Stimulated activated CD4-positive, alpha-beta T cell treated with anti-CD3 and anti-CD28 coated beads, Interleukin-2, amount 100 ng/mL, for 24 hours (primary cell): ENCODE measurements at regions not wholly inside any gene's neighbourhood (a gene's known extent, or its start where the extent isn't known, plus 50 kb on each side); places are given as distances from the start of the nearest gene placed in this dataset.
"Not testable (repeated sequence)": the region's sequence is repeated elsewhere in the genome, so short reads cannot be mapped to it uniquely, and the experiment has no call there.

ENCODE experiments used
- DNase-seq, 2 donors: peaks; one replicate each; pipeline ENCODE4 v3.0.0-alpha.2; 2020

DNA sequence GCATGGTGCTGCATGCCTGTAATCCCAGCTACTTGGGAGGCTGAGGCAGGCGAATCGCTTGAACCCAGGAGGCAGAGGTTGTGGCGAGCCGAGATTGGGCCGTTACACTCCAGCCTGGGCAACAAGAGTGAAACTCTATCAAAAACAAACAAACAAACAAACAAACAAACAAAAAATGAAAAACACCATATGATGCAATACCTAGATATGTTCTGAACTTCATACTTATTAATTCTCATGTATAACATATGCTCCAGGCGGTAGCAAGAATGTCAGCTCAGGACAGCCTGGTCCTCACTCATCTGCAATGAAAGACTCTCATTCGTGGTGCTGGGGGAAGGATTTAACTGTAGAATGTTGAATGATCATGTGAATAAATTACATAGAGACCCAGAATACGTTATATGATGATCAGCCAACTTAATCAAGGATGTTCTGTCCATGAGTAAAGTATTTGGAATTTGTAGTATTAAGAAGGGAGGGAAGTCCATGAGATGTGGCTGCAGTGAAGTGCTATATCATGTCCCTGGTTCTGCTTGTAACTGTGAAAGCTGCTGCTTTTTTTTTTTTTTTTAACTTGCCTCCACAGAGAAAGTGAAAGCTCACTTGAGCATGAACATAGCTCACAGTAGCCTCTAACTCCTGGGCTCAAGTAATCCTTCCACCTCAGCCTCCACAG is 206.8 kb downstream of the UQCRFS1 start:
- DNase-seq, result no peak

DNA sequence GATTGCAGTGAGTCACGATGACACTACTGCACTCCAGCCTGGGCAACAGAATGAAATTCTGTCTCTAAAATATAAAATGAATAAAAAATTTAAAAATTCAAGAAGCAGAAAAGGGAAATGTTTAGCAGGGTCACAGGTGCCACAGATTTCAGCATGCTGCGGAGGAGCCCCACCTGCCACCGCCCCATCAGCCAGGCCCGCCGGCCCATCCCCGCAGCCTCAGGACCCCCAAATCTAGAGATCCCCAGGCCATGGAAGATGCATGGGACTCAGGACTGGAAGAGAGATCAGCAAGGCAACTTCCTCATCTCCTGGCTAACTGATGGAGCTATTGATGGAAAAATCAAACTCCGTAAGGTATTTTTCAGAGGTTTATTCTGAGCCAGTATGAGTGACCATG is 208.2 kb downstream of the UQCRFS1 start:
- DNase-seq, result no peak

DNA sequence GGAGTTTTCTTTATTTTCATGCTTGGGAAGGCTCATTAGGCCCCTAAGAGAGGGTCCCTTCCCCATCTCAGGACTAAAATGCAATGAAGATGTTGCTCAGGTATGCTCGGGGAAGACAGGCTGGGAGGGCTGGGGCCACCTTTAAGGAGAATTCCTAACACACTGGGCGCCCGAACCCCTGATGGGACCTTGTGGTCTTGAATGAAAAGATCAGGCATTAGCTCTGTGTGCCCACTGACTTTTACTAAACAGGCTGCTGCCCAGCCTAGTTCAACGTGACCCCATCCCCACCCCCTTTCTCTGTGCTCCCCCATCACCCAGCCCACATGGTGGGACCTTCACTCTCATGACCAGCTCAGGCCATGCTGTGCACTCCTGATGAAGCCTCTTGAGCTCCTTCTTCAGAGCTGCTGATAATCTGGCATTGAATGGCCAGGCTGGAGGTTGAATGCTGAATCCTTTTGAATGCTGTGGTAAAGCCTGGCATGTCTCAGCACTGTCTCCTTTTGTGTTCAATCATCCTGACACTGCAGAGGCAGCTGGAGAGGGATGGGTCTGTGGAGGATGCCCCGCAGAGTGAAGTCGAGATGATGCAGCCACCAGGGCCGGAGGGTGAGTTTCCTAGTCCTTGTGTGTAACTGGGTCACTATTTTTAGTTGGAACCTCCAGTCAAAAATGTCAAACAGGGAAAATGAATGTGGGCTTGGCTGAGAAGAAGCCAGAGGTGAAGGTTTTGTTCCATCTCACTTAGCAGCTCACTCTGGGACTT is 209.1 kb downstream of the UQCRFS1 start:
- DNase-seq, result no peak

DNA sequence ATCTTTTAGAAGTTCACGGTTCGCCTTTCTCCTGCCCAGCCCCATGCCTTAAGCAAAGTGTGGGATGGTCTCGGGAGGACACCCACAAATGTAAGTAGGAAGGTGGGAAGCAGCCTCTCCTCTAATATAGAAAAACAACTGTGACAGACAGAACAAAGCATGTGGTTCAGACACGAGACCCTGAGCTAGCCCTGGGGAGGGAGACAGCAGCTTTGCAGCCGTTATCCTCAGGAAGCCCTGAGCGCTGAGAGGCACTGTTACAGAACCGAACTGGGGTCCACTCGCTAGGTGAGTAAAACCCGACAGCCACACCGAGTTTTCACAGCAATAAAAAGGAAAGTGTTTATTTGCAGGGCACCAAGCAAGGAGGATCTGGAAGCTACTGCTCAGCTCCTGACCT is 210.6 kb downstream of the UQCRFS1 start:
- DNase-seq, result no peak

DNA sequence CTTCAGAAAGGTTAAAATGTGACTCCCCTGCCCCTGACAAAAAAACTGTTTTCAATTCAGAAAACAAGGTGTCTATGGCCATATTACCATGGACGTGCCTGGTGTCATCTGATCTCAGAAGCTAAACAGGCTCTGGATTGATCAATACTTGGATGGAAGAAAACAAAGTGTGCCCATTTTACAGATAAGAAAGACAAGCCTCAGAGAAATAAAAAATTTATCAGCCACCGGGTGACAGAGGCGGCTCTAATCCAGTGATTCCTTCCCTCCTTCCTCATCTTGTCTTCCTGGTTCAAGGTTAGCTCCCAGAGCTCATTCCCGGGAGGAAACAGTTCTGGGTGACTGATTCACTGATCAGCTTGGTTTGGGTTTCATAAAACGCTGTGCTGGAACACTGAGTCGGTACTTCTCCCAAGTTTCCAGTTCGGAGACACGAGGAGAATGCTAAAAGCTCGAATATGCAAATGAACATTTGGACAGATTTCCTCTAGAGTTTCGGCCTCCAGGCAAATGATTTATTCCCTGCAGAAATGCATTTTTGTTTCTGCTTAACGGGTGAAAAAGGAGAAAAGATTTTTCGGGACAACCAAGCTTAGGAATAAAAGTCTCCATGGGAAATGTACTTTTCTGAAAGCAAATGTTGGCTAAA is 211.2 kb downstream of the UQCRFS1 start:
- no peak for DNase-seq

- DNase-seq, result no peak
These were observed 211.8 kb downstream of the UQCRFS1 start for GRCh38 chr19:29001141-29001581.

DNA sequence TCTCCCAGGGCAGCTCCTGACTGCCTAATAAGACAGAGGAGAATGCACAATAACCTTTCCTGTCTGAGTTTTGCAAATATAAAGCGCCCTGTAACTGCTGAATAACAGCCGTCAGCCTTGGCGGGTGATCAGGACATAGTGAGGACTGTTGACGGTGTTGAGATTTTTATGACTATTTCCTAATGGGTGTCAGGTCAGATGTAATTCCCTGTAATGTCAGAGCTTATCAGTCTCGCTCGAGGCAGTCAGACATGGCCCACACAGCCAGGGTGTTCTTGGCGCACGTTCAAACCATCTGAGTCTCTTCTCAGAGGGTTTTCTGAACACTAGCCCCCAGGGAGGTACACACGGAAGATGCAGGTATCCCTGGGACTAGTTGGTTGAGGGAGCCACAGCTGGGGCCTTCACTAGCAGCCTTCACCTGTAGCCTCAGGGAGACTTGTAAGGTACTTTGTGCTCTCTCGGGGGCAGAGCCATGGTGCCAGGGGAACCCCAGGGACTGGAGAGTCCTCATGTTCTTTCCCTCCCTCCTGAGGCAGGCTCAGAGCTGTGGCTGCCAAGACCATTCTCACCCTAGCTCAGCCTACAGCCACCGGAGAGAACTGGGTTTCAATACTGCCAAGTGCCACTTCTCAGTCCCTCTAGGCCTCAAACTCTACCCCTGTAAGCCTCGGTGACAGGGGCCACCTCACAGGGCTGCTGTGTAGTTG is 213.1 kb downstream of the UQCRFS1 start:
- no peak for DNase-seq

DNA sequence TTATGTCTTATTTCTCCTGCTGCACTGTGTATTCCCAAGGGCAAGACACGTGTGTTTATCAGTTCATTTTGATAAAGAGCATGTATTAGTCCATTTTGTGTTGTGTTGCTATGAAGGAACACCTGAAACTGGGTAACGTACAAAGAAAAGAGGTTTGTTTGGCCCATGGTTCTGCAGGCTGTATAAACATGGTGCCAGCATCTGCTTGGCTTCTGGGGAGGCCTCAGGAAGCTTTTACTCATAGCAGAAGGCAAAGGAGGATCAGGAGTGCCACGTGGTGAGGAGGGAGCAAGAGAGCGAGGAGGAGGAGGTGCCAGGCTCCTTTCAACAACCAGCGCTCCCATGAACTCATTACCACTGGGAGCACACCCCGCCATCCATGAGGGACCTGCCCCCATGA is 214.0 kb downstream of the UQCRFS1 start:
- DNase-seq, result no peak

DNA sequence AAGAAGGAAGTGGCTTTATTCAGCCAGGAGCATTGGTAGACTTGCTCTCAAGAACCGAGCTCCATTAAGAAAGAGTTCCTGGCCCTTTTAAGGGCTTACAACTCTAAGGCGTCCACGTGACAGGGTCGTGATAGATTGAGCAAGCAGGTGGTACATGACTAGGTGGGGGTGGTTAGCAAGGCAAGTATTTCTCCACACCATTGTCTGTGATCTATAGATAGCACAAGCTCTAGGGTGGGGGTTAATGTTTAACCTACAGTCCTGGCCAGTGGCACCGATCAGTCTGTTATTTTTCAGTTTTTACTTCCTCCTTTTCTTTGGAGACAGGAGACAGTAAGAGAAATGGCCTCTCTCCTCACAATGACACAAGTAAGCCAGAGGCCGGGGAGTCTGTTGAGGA is 215.1 kb downstream of the UQCRFS1 start:
- DNase-seq, result not testable (repeated sequence)

DNA sequence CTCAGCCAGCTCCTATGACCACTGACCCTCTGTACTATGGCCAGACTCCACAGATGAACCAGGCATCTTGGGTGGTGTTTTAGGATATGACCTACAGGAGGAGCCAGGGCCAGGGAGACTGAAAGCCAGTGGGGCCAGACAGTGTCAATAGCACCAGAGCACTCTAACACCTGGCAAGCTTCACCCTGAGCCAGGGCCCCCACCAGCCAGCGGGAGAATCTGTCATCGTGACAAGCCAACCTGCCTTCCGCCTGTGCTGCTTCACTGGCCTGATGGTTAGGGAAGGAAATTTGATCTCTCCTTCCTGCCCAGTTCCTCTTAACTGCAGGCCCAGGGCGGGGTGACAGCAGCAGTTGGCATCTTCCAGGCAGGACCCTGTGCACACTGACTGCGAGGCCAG is 222.4 kb downstream of the UQCRFS1 start:
- no peak for DNase-seq

DNA sequence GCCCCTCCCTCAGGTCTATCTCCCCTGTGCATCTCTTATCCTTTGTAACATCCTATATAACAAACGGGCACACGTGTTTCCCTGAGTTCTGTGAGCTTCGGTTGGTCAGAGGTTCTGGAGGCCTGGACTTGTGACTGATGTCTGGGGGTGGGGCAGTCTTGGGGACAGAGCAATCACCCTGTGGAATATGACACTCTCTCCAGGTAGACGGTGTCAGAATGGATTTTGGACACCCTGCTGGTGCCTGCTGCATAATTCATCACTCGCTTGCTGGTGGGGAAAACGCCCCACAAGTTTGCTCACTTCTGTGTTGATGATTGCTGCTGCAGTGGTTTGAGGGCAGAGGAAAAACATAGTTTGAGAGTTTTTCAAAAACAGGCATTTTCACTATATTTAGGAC is 223.2 kb downstream of the UQCRFS1 start:
- DNase-seq, result no peak

DNA sequence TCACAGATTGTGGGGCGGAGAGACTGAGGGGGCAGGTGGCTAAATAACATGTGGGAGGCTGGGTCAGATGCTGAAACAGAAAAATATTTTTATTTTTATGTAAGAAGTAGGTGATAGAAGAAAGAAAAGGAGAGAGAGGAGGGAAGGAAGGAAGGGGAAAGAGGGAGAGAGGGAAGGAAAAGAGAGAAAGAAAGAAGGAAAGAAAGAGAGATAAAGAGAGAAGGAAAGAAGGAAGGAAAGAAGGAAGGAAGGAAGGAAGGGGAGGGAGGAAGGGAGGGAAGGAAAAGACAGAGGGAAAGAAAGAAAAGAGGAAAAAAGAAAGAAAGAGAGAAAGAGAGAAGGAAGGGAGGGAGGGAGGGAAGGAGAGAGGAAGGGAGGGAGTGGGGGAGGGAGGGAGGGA is 224.9 kb downstream of the UQCRFS1 start:
- DNase-seq, result no peak

GRCh38 chr19:28987177-28987576 is 225.8 kb downstream of the UQCRFS1 start:
- no peak for DNase-seq

GRCh38 chr19:28985201-28985600 is 227.8 kb downstream of the UQCRFS1 start:
- DNase-seq, result no peak

DNA sequence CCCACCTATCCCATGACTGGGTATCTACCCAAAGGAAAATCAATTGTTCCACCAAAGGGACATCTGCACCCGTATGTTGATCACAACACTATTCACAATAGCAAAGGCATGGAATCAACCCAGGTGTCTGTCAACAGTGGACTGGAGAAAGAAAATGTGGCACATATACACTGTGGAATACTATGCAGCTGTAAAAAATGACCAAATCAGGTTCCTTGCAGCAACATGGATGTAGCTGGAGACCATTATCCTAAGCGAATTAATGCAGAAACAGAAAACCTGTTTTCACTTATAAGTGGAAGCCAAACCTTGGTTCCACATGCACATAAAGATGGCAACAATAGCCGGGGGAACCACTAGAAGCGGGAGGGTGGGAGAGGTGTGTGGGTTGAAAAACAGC is 228.6 kb downstream of the UQCRFS1 start:
- DNase-seq, result no peak

DNA sequence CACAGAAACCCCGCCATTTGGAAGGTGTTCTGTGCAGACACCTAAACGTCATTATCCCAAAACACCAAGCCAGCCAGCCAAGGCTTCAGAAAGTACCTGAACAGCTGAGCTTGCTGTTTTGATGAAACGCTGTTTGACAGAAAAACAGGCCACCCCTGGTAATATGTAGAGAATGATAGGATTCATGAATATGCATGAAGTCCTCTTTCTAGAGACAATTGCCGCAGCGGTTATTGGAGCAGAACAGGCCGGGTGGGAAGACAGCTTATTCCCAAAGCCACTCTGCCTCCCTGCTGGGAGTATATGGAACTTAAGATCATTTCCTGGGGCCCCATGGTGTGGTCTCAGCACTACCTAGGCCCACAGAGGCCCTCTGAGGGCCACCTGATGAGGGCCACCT is 229.5 kb downstream of the UQCRFS1 start:
- DNase-seq, result no peak

DNA sequence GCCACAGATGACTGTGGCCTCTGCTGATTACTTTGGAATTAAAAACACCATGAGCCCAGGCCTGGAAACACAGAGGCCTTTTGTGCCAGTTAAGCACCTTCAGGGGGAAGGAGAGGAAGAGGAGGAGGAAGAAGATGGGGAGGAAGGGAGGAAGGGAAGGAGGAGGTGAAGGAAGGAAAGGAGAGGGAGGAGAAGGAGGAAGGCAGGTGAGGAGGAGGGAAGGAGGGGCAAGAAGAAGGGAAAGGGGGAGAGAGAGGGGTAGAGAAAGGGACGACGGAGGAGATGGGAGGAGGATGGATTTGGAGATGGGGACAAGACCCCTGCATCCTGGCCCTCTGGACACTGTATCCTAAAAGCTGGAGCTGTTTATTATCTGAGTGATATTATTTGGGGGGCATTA is 231.0 kb downstream of the UQCRFS1 start:
- no peak for DNase-seq

- DNase-seq, result no peak
These were observed 231.4 kb downstream of the UQCRFS1 start for GRCh38 chr19:28981518-28981917.

DNA sequence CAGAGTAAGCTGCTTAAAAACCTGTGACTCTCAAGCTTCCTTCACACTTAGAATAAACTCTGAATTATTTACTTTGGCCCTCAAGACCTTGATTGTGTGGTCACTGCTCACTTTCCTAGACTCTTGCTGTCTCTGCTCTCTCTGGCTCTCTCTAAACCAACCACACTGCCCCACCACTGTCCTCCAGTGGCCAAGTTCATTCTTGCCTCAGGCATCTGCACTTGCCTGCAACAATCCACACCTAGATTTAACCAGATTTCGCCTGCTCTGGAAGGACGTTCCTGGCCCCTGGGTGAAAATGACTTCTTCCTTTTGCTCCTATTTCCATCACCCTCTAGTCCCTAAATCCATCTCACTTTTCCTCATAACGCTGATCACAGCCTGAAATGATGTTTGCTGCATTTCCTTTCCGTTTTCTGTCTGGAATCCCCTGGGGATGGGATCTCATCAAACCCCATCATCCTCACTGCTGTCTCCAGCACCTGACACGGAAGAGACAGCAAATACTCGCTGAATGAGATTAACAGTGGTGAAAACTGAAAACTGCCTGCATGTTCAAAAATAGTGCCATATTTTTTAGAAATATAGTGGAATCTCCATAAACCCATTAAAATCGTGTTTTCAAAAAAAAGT is 232.6 kb downstream of the UQCRFS1 start:
- no peak for DNase-seq

DNA sequence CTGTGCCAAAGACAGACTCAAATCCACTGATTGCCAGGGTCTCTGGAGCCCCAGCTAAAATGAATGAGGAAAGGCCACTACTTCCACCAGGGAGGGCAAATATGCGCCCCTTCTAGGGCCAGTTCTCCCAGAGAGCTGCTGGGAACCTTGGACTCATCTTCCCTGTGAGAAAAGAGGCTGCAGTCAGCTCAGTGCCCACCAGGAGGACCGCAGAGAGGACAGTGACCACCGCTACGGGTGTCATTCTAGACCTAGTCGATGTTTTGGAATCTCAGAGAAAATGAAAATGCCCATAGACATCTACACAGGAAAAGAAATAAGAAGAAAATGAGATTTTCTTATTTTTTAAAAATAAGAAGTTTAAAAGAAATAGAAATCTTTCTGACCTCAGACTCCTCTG is 235.1 kb downstream of the UQCRFS1 start:
- DNase-seq, result no peak

GRCh38 chr19:28972058-28972852 is 240.7 kb downstream of the UQCRFS1 start:
- DNase-seq, result no peak

DNA sequence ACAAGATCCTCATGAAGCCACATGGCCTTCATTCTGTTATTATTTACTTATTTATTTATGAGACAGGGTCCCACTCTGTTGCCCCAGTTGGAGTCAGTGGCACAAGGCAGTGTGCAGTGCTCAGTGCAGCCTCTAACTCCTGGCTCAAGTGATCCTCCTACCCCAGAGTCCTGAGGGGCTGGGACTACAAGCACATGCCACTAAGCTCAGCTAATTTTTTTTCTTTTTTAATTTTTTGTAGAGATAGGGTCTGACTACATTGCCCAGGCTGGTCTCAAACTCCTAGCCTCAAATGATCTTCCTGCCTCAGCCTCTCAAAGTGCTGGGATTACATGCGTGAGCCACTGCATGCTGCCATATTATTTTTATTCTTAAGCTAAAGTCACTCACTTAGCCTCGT is 241.4 kb downstream of the UQCRFS1 start:
- no peak for DNase-seq
